K562 (cell line): ENCODE measurements at regions not wholly inside any gene's neighbourhood (a gene's known extent, or its start where the extent isn't known, plus 50 kb on each side); places are given as distances from the start of the nearest gene placed in this dataset.

ENCODE experiments used
- ATAC-seq: fragments of 200-7000 bp; cut with Tn5 transposase; 3 replicates; pipeline ENCODE4 v1.9.1; 2020; ENCODE audit warnings: moderate library complexity
- BruUV-seq: library from RNA; stranded (reverse); fragments of 400-500 nt; replicated peaks from 2 replicates; lab custom pipeline; 2021; lab: Mats Ljungman, UMichigan
- CTCF ChIA-PET: fragments of 300-600 bp; formaldehyde crosslinking; extraction: SDS; loops from one replicate; lab custom pipeline; 2021; ENCODE audit warnings: low intra/inter-chr PET ratio; lab: Yijun Ruan, JAX
- POLR2A ChIA-PET: fragments of 300-600, 350-650 bp; sonication (Branson Sonifier 250); formaldehyde crosslinking; extraction: SDS; loops from one replicate; lab custom pipeline; 2021; ENCODE audit warnings: antibody characterized with exemption, inconsistent platforms; lab: Yijun Ruan, JAX
- DNase-seq, 4 experiments: peaks; one replicate each; pipeline versions ENCODE4 v3.0.0 to v3.0.0-alpha.2; 2011 to 2018; ENCODE audit warnings: low spot score in 3 of 4, mixed read lengths in 3 of 4; ENCODE audit errors: extremely low read depth in 1 of 4
- FAIRE-seq: peaks from 2 replicates; lab custom pipeline; 2011; peaks lifted over from hg19 to GRCh38; lab: Jason Lieb, UNC
- H2AFZ ChIP-seq: 2 replicates; pipeline ENCODE4 v1.6.0; 2011; ENCODE audit warnings: low read depth, low read length, control low read depth, inconsistent platforms
- H3K27ac ChIP-seq: fragments of 200-600 bp; 3 replicates; pipeline ENCODE4 v1.8.0; 2011; ENCODE audit warnings: low read depth, mild to moderate bottlenecking, control low read depth, inconsistent platforms, low read length, moderate library complexity, mixed read lengths; ENCODE audit errors: extremely low read depth
- H3K27me3 ChIP-seq, 2 experiments: fragments of 300-600 bp in 1 of 2; 2 replicates in 1 of 2; 3 replicates in 1 of 2; pipeline versions ENCODE4 v1.6.0 to v1.8.0; 2011; ENCODE audit warnings: inconsistent platforms in 2 of 2, low read length in 2 of 2, mild to moderate bottlenecking in 1 of 2, mixed read lengths in 1 of 2, moderate library complexity in 1 of 2; ENCODE audit not compliant: control insufficient read depth in 2 of 2, insufficient read depth in 2 of 2
- H3K36me3 ChIP-seq: fragments of 300-600 bp; 3 replicates; pipeline ENCODE4 v1.8.0; 2011; ENCODE audit warnings: mild to moderate bottlenecking, low read length, inconsistent platforms; ENCODE audit not compliant: control insufficient read depth, insufficient read depth
- H3K4me1 ChIP-seq, 2 experiments: fragments of 200-600 bp in 1 of 2; replicated peaks in 1 of 2; 2 replicates in 1 of 2; 3 replicates in 1 of 2; pipeline versions ENCODE4 v1.5.1 to v1.8.0; 2011; ENCODE audit warnings: inconsistent platforms in 2 of 2, low read length in 2 of 2, mild to moderate bottlenecking in 1 of 2, mixed read lengths in 1 of 2, moderate library complexity in 1 of 2; ENCODE audit not compliant: control insufficient read depth in 2 of 2, insufficient read depth in 2 of 2
- H3K4me2 ChIP-seq: 2 replicates; pipeline ENCODE4 v1.6.1; 2011; ENCODE audit warnings: low read length, control low read depth, inconsistent platforms, mixed read lengths; ENCODE audit not compliant: insufficient read depth
- H3K4me3 ChIP-seq: fragments of 200-600 bp; sonication (generic), shearing (Covaris generic); 2 replicates; pipeline ENCODE4 v1.5.1; 2016; ENCODE audit warnings: control low read depth, inconsistent platforms
- H3K79me2 ChIP-seq: fragments of 200-600 bp; 3 replicates; pipeline ENCODE4 v1.8.0; 2011; ENCODE audit warnings: low read length, inconsistent platforms; ENCODE audit not compliant: control insufficient read depth, insufficient read depth
- H3K9ac ChIP-seq, 2 experiments: 2 replicates each; pipeline versions ENCODE4 v1.6.0 to v1.6.1; 2011; ENCODE audit warnings: low read depth in 2 of 2, low read length in 2 of 2, control low read depth in 1 of 2, inconsistent platforms in 1 of 2, mild to moderate bottlenecking in 1 of 2, mixed read lengths in 1 of 2; ENCODE audit not compliant: insufficient read depth in 1 of 2
- H3K9me1 ChIP-seq: one replicate; pipeline ENCODE4 v1.6.0; 2011; ENCODE audit warnings: inconsistent platforms, mild to moderate bottlenecking, low read length, moderate library complexity; ENCODE audit not compliant: control insufficient read depth, insufficient read depth
- H3K9me3 ChIP-seq: replicated peaks from 2 replicates; pipeline ENCODE4 v1.5.1; 2011; ENCODE audit warnings: low read depth, low read length, inconsistent platforms; ENCODE audit not compliant: control insufficient read depth, insufficient read depth
- H4K20me1 ChIP-seq: replicated peaks from 2 replicates; pipeline ENCODE4 v1.6.1; 2011; ENCODE audit warnings: low read length, inconsistent platforms, mixed read lengths; ENCODE audit not compliant: control insufficient read depth, insufficient read depth
- CHCHD3 ChIP-seq: fragments of 250-450 bp; sonication (Bioruptor Pico); IDR thresholded peaks from 2 replicates; pipeline ENCODE4 v2.1.2; 2022; ENCODE audit warnings: mild to moderate bottlenecking
- CHD2 ChIP-seq: IDR thresholded peaks from 2 replicates; pipeline ENCODE4 v1.6.1; 2011; ENCODE audit warnings: low read depth, low read length
- CHD4 ChIP-seq: fragments of 200-600 bp; sonication (generic); IDR thresholded peaks from 3 replicates; pipeline ENCODE4 v1.6.1; 2012; ENCODE audit warnings: low read depth, mild to moderate bottlenecking, mixed read lengths, low read length, inconsistent platforms; ENCODE audit not compliant: insufficient read depth, insufficient replicate concordance, poor library complexity, severe bottlenecking
- CXXC5 ChIP-seq: fragments of 250-450 bp; sonication (Bioruptor Pico); IDR thresholded peaks from 2 replicates; pipeline ENCODE4 v1.8.0; 2022; ENCODE audit warnings: inconsistent platforms, mild to moderate bottlenecking, moderate library complexity
- FOXJ2 ChIP-seq: fragments of 200-800 bp; sonication (Bioruptor generic); IDR thresholded peaks from 2 replicates; pipeline ENCODE4 v1.6.1; 2016; ENCODE audit warnings: missing genetic modification characterization, missing compliant biosample characterization
- GABPB2 ChIP-seq: fragments of 250-450 bp; sonication (Bioruptor Pico); conservative IDR thresholded peaks from 2 replicates; pipeline ENCODE4 v1.5.1; 2021; ENCODE audit warnings: mild to moderate bottlenecking
- HIVEP1 ChIP-seq: fragments of 250-450 bp; sonication (Bioruptor Pico); IDR thresholded peaks from 2 replicates; pipeline ENCODE4 v1.4.0; 2020; ENCODE audit warnings: mild to moderate bottlenecking
- KLF6 ChIP-seq: fragments of 250-450 bp; sonication (Bioruptor Pico); IDR thresholded peaks from 2 replicates; pipeline ENCODE4 v1.4.0; 2020; ENCODE audit warnings: mild to moderate bottlenecking, moderate library complexity, borderline replicate concordance
- MAFF ChIP-seq: IDR thresholded peaks from 2 replicates; pipeline ENCODE4 v1.6.1; 2012; ENCODE audit warnings: low read length, improper control_type of control experiment
- MEF2A ChIP-seq: IDR thresholded peaks from 2 replicates; pipeline ENCODE4 v1.6.1; 2011; ENCODE audit warnings: low read depth, mild to moderate bottlenecking, low read length, moderate library complexity; ENCODE audit not compliant: control insufficient read depth
- PTRF ChIP-seq: fragments of 450-650 bp; IDR thresholded peaks from 2 replicates; pipeline ENCODE4 v1.6.1; 2016; ENCODE audit warnings: mild to moderate bottlenecking, missing genetic modification characterization, missing compliant biosample characterization
- RBM25 ChIP-seq: fragments of 200-400 bp; formaldehyde crosslinking; IDR thresholded peaks from 2 replicates; pipeline ENCODE4 v1.6.1; 2018; ENCODE audit warnings: low read length, low read depth, moderate library complexity; ENCODE audit not compliant: severe bottlenecking
- RNF2 ChIP-seq: sonication (generic); IDR thresholded peaks from 2 replicates; pipeline ENCODE4 v1.6.1; 2016
- SNIP1 ChIP-seq: fragments of 450-650 bp; IDR thresholded peaks from 2 replicates; pipeline ENCODE4 v1.7.1; 2017; ENCODE audit warnings: low read depth, mild to moderate bottlenecking
- ZNF3 ChIP-seq: fragments of 250-450 bp; sonication (Bioruptor Pico); IDR thresholded peaks from 2 replicates; pipeline ENCODE4 v1.5.0; 2021; ENCODE audit warnings: mild to moderate bottlenecking, moderate library complexity
- ZNF316 ChIP-seq: fragments of 450-650 bp; IDR thresholded peaks from 2 replicates; pipeline ENCODE4 v1.6.1; 2016
- WGBS: fragments of 100-300 bp; shearing (Covaris generic); methylation state at CpG from one replicate; pipeline ENCODE4 v1.1.6; 2016; ENCODE audit warnings: low coverage, mixed read lengths; ENCODE audit not compliant: insufficient coverage; ENCODE audit errors: missing lambda C conversion rate; 5-methylcytosine and 5-hydroxymethylcytosine counted together
- in situ Hi-C: fragments of 300-500 bp; cut with MboI; formaldehyde crosslinking; loops from 4 replicates; pipeline ENCODE4 v1.15.0; 2018; ENCODE audit warnings: inconsistent platforms, mixed read lengths
- intact Hi-C: fragments of 100-400 bp; cut with micrococcal nuclease; formaldehyde crosslinking; loops from 2 replicates; pipeline ENCODE4 v1.14.2; 2022
- TF ChIP-seq, protein P1 (sequence below): fragments of 450-650 bp; formaldehyde crosslinking; IDR thresholded peaks from 2 replicates; pipeline ENCODE4 v1.4.0; 2022; ENCODE audit warnings: mild to moderate bottlenecking, moderate library complexity
- TF ChIP-seq, protein P2 (sequence below): fragments of 250-450 bp; sonication (Bioruptor Pico); IDR thresholded peaks from 2 replicates; pipeline ENCODE4 v1.4.0; 2020
- TF ChIP-seq, protein P3 (sequence below), 2 experiments: fragments of 450-650 bp in 1 of 2; sonication (generic) in 1 of 2; formaldehyde crosslinking in 1 of 2; IDR thresholded peaks in 1 of 2; conservative IDR thresholded peaks in 1 of 2; 2 replicates each; pipeline versions ENCODE4 v1.6.1 to v1.8.1; 2016 to 2023; ENCODE audit warnings: mild to moderate bottlenecking in 2 of 2, moderate library complexity in 2 of 2, inconsistent platforms in 1 of 2, missing genetic modification reagents in 1 of 2

- Histone ChIP-seq H3K4me3 (no peak overlapping the region), H3K79me2 (no peaks in the 10 kb centered on the region), H3K27ac (no peak overlapping the region), H3K9me1 (no peaks in the 10 kb centered on the region), H4K20me1 (no peaks in the 10 kb centered on the region), H3K9me3 (no peaks in the 10 kb centered on the region), H3K4me1 (no peaks in the 10 kb centered on the region; a peak in 2 of 5 replicates), H2AFZ (no peak overlapping the region), H3K4me2 (no peak overlapping the region), H3K36me3 (no peaks in the 10 kb centered on the region)
- POLR2A ChIA-PET = interaction anchor here (0.6 kb wide), 1 partner anchor 207 kb away, joined by 3 read pairs; no protein-coding TSS in a partner anchor
- FAIRE-seq = no peak
- no TSS peak for BruUV-seq
- DNase-seq = no peak
- no peak for TF ChIP-seq ZNF3 (CRISPR knock-in tag)
- no peak for TF ChIP-seq RBM25
- no peak for TF ChIP-seq RNF2
- no peak for TF ChIP-seq MEF2A
- no peak for TF ChIP-seq GABPB2 (CRISPR knock-in tag)
- TF ChIP-seq CHD2 = no peak
- TF ChIP-seq KLF6 = no peak
- no peak for TF ChIP-seq MAFF
- TF ChIP-seq, protein P1, sequence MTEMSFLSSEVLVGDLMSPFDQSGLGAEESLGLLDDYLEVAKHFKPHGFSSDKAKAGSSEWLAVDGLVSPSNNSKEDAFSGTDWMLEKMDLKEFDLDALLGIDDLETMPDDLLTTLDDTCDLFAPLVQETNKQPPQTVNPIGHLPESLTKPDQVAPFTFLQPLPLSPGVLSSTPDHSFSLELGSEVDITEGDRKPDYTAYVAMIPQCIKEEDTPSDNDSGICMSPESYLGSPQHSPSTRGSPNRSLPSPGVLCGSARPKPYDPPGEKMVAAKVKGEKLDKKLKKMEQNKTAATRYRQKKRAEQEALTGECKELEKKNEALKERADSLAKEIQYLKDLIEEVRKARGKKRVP = no peak
- TF ChIP-seq HIVEP1 (CRISPR knock-in tag) = no peak
- TF ChIP-seq, protein P2, sequence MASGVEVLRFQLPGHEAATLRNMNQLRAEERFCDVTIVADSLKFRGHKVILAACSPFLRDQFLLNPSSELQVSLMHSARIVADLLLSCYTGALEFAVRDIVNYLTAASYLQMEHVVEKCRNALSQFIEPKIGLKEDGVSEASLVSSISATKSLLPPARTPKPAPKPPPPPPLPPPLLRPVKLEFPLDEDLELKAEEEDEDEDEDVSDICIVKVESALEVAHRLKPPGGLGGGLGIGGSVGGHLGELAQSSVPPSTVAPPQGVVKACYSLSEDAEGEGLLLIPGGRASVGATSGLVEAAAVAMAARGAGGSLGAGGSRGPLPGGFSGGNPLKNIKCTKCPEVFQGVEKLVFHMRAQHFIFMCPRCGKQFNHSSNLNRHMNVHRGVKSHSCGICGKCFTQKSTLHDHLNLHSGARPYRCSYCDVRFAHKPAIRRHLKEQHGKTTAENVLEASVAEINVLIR (CRISPR knock-in tag) = no peak
- TF ChIP-seq CHD4 = no peak
- TF ChIP-seq FOXJ2 (tag) = no peak
- TF ChIP-seq, protein P3, sequence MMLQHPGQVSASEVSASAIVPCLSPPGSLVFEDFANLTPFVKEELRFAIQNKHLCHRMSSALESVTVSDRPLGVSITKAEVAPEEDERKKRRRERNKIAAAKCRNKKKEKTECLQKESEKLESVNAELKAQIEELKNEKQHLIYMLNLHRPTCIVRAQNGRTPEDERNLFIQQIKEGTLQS (IDR thresholded peaks at IDR 0.05) = no peak
- TF ChIP-seq, protein P3 (CRISPR knock-in tag; conservative IDR thresholded peaks at IDR 0.05) = no peak
- no peak for TF ChIP-seq CXXC5 (CRISPR knock-in tag)
- TF ChIP-seq ZNF316 = no peak
- TF ChIP-seq PTRF (tag) = no peak
- TF ChIP-seq SNIP1 = no peak
- TF ChIP-seq CHCHD3 (CRISPR knock-in tag) = no peak
- TF ChIP-seq, all 486 proteins: peak for 0
- CTCF ChIA-PET = no interaction called here
- no peak overlapping the region for H3K9ac ChIP-seq
- no peaks in the 10 kb centered on the region for H3K27me3 ChIP-seq
- in situ Hi-C loops = no loop called here
- no peak for ATAC-seq
- intact Hi-C loops = no loop called here
- under 1% methylated on average over 20 of the region's 25 CpGs for WGBS
These were observed 1268.9 kb downstream of the BRD1 start for GRCh38 chr22:48558606-48559402.
